GM12878 (cell line): ENCODE measurements at regions not wholly inside any gene's neighbourhood (a gene's known extent, or its start where the extent isn't known, plus 50 kb on each side); places are given as distances from the start of the nearest gene placed in this dataset.

Source experiments
- ATAC-seq: fragments of 200-7000 bp; cut with Tn5 transposase; 3 replicates; pipeline ENCODE4 v1.9.1; 2020; ENCODE audit warnings: mild to moderate bottlenecking, moderate library complexity
- BruUV-seq: library from RNA; stranded (reverse); fragments of 400-500 nt; replicated peaks from 2 replicates; lab custom pipeline; 2021; lab: Mats Ljungman, UMichigan
- CTCF ChIA-PET: fragments of 300-600 bp; sonication (Branson Sonifier 250); formaldehyde crosslinking; extraction: SDS; loops from one replicate; lab custom pipeline; 2021; ENCODE audit warnings: inconsistent platforms; lab: Yijun Ruan, JAX
- POLR2A ChIA-PET: fragments of 350-600 bp; formaldehyde crosslinking; extraction: SDS; loops from one replicate; lab custom pipeline; 2021; ENCODE audit warnings: inconsistent platforms; lab: Charles Lee
- RAD21 ChIA-PET: fragments of 300-600 bp; sonication (Branson Sonifier 250); formaldehyde crosslinking; loops from one replicate; lab custom pipeline; 2023; ENCODE audit warnings: antibody characterized with exemption; ENCODE audit not compliant: unreplicated experiment; lab: Charles Lee
- SMC1A ChIA-PET: fragments of 300-600 bp; sonication (Branson Sonifier 250); formaldehyde crosslinking; loops from one replicate; lab custom pipeline; 2023; ENCODE audit not compliant: unreplicated experiment, uncharacterized antibody; lab: Charles Lee
- DNase-seq: peaks from one replicate; pipeline ENCODE4 v3.0.0-alpha.2; 2011; ENCODE audit warnings: low read depth, low spot score
- FAIRE-seq: peaks from 3 replicates; lab custom pipeline; 2011; peaks lifted over from hg19 to GRCh38; lab: Jason Lieb, UNC
- H2AFZ ChIP-seq: 2 replicates; pipeline ENCODE4 v1.6.0; 2011; ENCODE audit warnings: low read depth, low read length, control low read depth; ENCODE audit not compliant: control insufficient read depth
- H3K27ac ChIP-seq: 2 replicates; pipeline ENCODE4 v1.5.1; 2011; ENCODE audit warnings: control low read depth; ENCODE audit not compliant: control insufficient read depth, insufficient read depth
- H3K27me3 ChIP-seq, 2 experiments: replicated peaks in 1 of 2; 2 replicates each; pipeline versions ENCODE4 v1.6.0 to v1.6.1; 2011; ENCODE audit warnings: low read length in 1 of 2; ENCODE audit not compliant: control insufficient read depth in 2 of 2, insufficient read depth in 2 of 2
- H3K36me3 ChIP-seq, 2 experiments: 2 replicates each; pipeline ENCODE4 v1.5.1; 2011; ENCODE audit warnings: low read length in 1 of 2; ENCODE audit not compliant: control insufficient read depth in 2 of 2, insufficient read depth in 2 of 2
- H3K4me1 ChIP-seq: 2 replicates; pipeline ENCODE4 v1.6.1; 2011; ENCODE audit warnings: mild to moderate bottlenecking, low read length, moderate library complexity, mixed read lengths; ENCODE audit not compliant: control insufficient read depth, insufficient read depth
- H3K4me2 ChIP-seq: 2 replicates; pipeline ENCODE4 v1.6.0; 2011; ENCODE audit warnings: control low read depth; ENCODE audit not compliant: control insufficient read depth, insufficient read depth
- H3K4me3 ChIP-seq: fragments of 200-600 bp; sonication (generic); 2 replicates; pipeline ENCODE4 v1.5.1; 2016
- H3K79me2 ChIP-seq: 2 replicates; pipeline ENCODE4 v1.6.0; 2011; ENCODE audit warnings: low read length; ENCODE audit not compliant: control insufficient read depth, insufficient read depth
- H3K9ac ChIP-seq: 2 replicates; pipeline ENCODE4 v1.8.0; 2011; ENCODE audit warnings: low read length, control low read depth, mixed read lengths; ENCODE audit not compliant: control insufficient read depth, insufficient read depth
- H3K9me3 ChIP-seq: replicated peaks from 3 replicates; pipeline ENCODE4 v1.5.1; 2011; ENCODE audit warnings: mild to moderate bottlenecking, low read length; ENCODE audit not compliant: control insufficient read depth, insufficient read depth
- H4K20me1 ChIP-seq: 2 replicates; pipeline ENCODE4 v1.6.0; 2011; ENCODE audit not compliant: control insufficient read depth, insufficient read depth
- CHD1 ChIP-seq: IDR thresholded peaks from 2 replicates; pipeline ENCODE4 v1.6.1; 2012; ENCODE audit warnings: low read depth, low read length, improper control_type of control experiment
- ZZZ3 ChIP-seq: IDR thresholded peaks from 2 replicates; pipeline ENCODE4 v1.6.1; 2011; ENCODE audit warnings: low read depth; ENCODE audit not compliant: control insufficient read depth, insufficient read length
- WGBS: methylation state at CpG from one replicate; pipeline ENCODE4 v1.1.6; 2016; ENCODE audit warnings: low lambda C conversion rate; ENCODE audit not compliant: insufficient replicate concordance, insufficient coverage; ENCODE audit errors: missing lambda C conversion rate; 5-methylcytosine and 5-hydroxymethylcytosine counted together
- in situ Hi-C: fragments of 300-500 bp; cut with MboI; formaldehyde crosslinking; loops from 9 replicates; pipeline ENCODE4 v1.14.3; 2018; ENCODE audit warnings: mixed read lengths
- intact Hi-C: fragments of 100-400 bp; cut with micrococcal nuclease; formaldehyde crosslinking; loops from one replicate; pipeline ENCODE4 v1.14.2; 2022; ENCODE audit not compliant: unreplicated experiment

- SMC1A ChIA-PET = no interaction called here
- WGBS = 40% methylated on average over 6 of the region's 6 CpGs
- RAD21 ChIA-PET = no interaction called here
- POLR2A ChIA-PET = no interaction called here
- Histone ChIP-seq H2AFZ (no peak overlapping the region), H3K27me3 (no peaks in the 10 kb centered on the region; a peak in 3 of 4 replicates), H3K27ac (no peak overlapping the region), H3K9ac (no peak overlapping the region), H3K4me2 (no peak overlapping the region), H4K20me1 (no peaks in the 10 kb centered on the region), H3K4me1 (no peaks in the 10 kb centered on the region), H3K79me2 (no peaks in the 10 kb centered on the region), H3K4me3 (no peak overlapping the region), H3K36me3 (no peaks in the 10 kb centered on the region), H3K9me3 (no peaks in the 10 kb centered on the region)
- ATAC-seq (no peak), DNase-seq (no peak), FAIRE-seq (no peak)
- TF ChIP-seq CHD1 = no peak
- CTCF ChIA-PET = interaction anchor here (1.3 kb wide), 1 partner anchor 9 kb away, joined by 3 read pairs; no protein-coding TSS in a partner anchor
- no TSS peak for BruUV-seq
- intact Hi-C loops = no loop called here
- in situ Hi-C loops = no loop called here
These were observed 232.7 kb upstream of the CDH5 start for GRCh38 chr16:66133643-66134338.

GRCh38 chr16:66131895-66132294, 234.6 kb upstream of the CDH5 start:
- H3K4me3 ChIP-seq = no peak overlapping the region
- no peak overlapping the region for H2AFZ ChIP-seq
- no peak for FAIRE-seq
- H3K27ac ChIP-seq = no peak overlapping the region
- H3K9ac ChIP-seq = no peak overlapping the region
- intact Hi-C loops (no loop called here), in situ Hi-C loops (no loop called here)
- H4K20me1 ChIP-seq = no peaks in the 10 kb centered on the region
- H3K36me3 ChIP-seq = no peaks in the 10 kb centered on the region
- H3K4me1 ChIP-seq = no peaks in the 10 kb centered on the region
- no peaks in the 10 kb centered on the region for H3K79me2 ChIP-seq
- H3K9me3 ChIP-seq = no peaks in the 10 kb centered on the region
- peaks cover 0 to 4% of the 10 kb centered on the region in 2 experiments for H3K27me3 ChIP-seq
- CTCF ChIA-PET = no interaction called here
- POLR2A ChIA-PET = no interaction called here
- BruUV-seq = no TSS peak
- RAD21 ChIA-PET = no interaction called here
- no peak for ATAC-seq
- no peak for TF ChIP-seq ZZZ3
- H3K4me2 ChIP-seq = no peak overlapping the region
- WGBS = 5% methylated on average over 3 of the region's 3 CpGs
- DNase-seq = no peak
- SMC1A ChIA-PET = no interaction called here
